K562 (cell line): ENCODE measurements at regions not wholly inside any gene's neighbourhood (a gene's known extent, or its start where the extent isn't known, plus 50 kb on each side); places are given as distances from the start of the nearest gene placed in this dataset.

Source experiments
- ATAC-seq: fragments of 200-7000 bp; cut with Tn5 transposase; 3 replicates; pipeline ENCODE4 v1.9.1; 2020; ENCODE audit warnings: moderate library complexity
- BruUV-seq: library from RNA; stranded (reverse); fragments of 400-500 nt; replicated peaks from 2 replicates; lab custom pipeline; 2021; lab: Mats Ljungman, UMichigan
- CTCF ChIA-PET: fragments of 300-600 bp; formaldehyde crosslinking; extraction: SDS; loops from one replicate; lab custom pipeline; 2021; ENCODE audit warnings: low intra/inter-chr PET ratio; lab: Yijun Ruan, JAX
- POLR2A ChIA-PET: fragments of 300-600, 350-650 bp; sonication (Branson Sonifier 250); formaldehyde crosslinking; extraction: SDS; loops from one replicate; lab custom pipeline; 2021; ENCODE audit warnings: antibody characterized with exemption, inconsistent platforms; lab: Yijun Ruan, JAX
- DNase-seq, 4 experiments: peaks; one replicate each; pipeline versions ENCODE4 v3.0.0 to v3.0.0-alpha.2; 2011 to 2018; ENCODE audit warnings: low spot score in 3 of 4, mixed read lengths in 3 of 4; ENCODE audit errors: extremely low read depth in 1 of 4
- FAIRE-seq: peaks from 2 replicates; lab custom pipeline; 2011; peaks lifted over from hg19 to GRCh38; lab: Jason Lieb, UNC
- H2AFZ ChIP-seq: 2 replicates; pipeline ENCODE4 v1.6.0; 2011; ENCODE audit warnings: low read depth, low read length, control low read depth, inconsistent platforms
- H3K27ac ChIP-seq: fragments of 200-600 bp; 3 replicates; pipeline ENCODE4 v1.8.0; 2011; ENCODE audit warnings: low read depth, mild to moderate bottlenecking, control low read depth, inconsistent platforms, low read length, moderate library complexity, mixed read lengths; ENCODE audit errors: extremely low read depth
- H3K27me3 ChIP-seq, 2 experiments: fragments of 300-600 bp in 1 of 2; 2 replicates in 1 of 2; 3 replicates in 1 of 2; pipeline versions ENCODE4 v1.6.0 to v1.8.0; 2011; ENCODE audit warnings: inconsistent platforms in 2 of 2, low read length in 2 of 2, mild to moderate bottlenecking in 1 of 2, mixed read lengths in 1 of 2, moderate library complexity in 1 of 2; ENCODE audit not compliant: control insufficient read depth in 2 of 2, insufficient read depth in 2 of 2
- H3K36me3 ChIP-seq: fragments of 300-600 bp; 3 replicates; pipeline ENCODE4 v1.8.0; 2011; ENCODE audit warnings: mild to moderate bottlenecking, low read length, inconsistent platforms; ENCODE audit not compliant: control insufficient read depth, insufficient read depth
- H3K4me1 ChIP-seq, 2 experiments: fragments of 200-600 bp in 1 of 2; replicated peaks in 1 of 2; 2 replicates in 1 of 2; 3 replicates in 1 of 2; pipeline versions ENCODE4 v1.5.1 to v1.8.0; 2011; ENCODE audit warnings: inconsistent platforms in 2 of 2, low read length in 2 of 2, mild to moderate bottlenecking in 1 of 2, mixed read lengths in 1 of 2, moderate library complexity in 1 of 2; ENCODE audit not compliant: control insufficient read depth in 2 of 2, insufficient read depth in 2 of 2
- H3K4me2 ChIP-seq: 2 replicates; pipeline ENCODE4 v1.6.1; 2011; ENCODE audit warnings: low read length, control low read depth, inconsistent platforms, mixed read lengths; ENCODE audit not compliant: insufficient read depth
- H3K4me3 ChIP-seq: fragments of 200-600 bp; sonication (generic), shearing (Covaris generic); 2 replicates; pipeline ENCODE4 v1.5.1; 2016; ENCODE audit warnings: control low read depth, inconsistent platforms
- H3K79me2 ChIP-seq: fragments of 200-600 bp; 3 replicates; pipeline ENCODE4 v1.8.0; 2011; ENCODE audit warnings: low read length, inconsistent platforms; ENCODE audit not compliant: control insufficient read depth, insufficient read depth
- H3K9ac ChIP-seq, 2 experiments: 2 replicates each; pipeline versions ENCODE4 v1.6.0 to v1.6.1; 2011; ENCODE audit warnings: low read depth in 2 of 2, low read length in 2 of 2, control low read depth in 1 of 2, inconsistent platforms in 1 of 2, mild to moderate bottlenecking in 1 of 2, mixed read lengths in 1 of 2; ENCODE audit not compliant: insufficient read depth in 1 of 2
- H3K9me1 ChIP-seq: one replicate; pipeline ENCODE4 v1.6.0; 2011; ENCODE audit warnings: inconsistent platforms, mild to moderate bottlenecking, low read length, moderate library complexity; ENCODE audit not compliant: control insufficient read depth, insufficient read depth
- H3K9me3 ChIP-seq: replicated peaks from 2 replicates; pipeline ENCODE4 v1.5.1; 2011; ENCODE audit warnings: low read depth, low read length, inconsistent platforms; ENCODE audit not compliant: control insufficient read depth, insufficient read depth
- H4K20me1 ChIP-seq: replicated peaks from 2 replicates; pipeline ENCODE4 v1.6.1; 2011; ENCODE audit warnings: low read length, inconsistent platforms, mixed read lengths; ENCODE audit not compliant: control insufficient read depth, insufficient read depth
- ATF3 ChIP-seq, 2 experiments: fragments of 450-650 bp in 1 of 2; sonication (generic) in 1 of 2; formaldehyde crosslinking in 1 of 2; IDR thresholded peaks in 1 of 2; conservative IDR thresholded peaks in 1 of 2; 2 replicates each; pipeline versions ENCODE4 v1.6.1 to v1.8.1; 2016 to 2023; ENCODE audit warnings: mild to moderate bottlenecking in 2 of 2, moderate library complexity in 2 of 2, inconsistent platforms in 1 of 2, missing genetic modification reagents in 1 of 2
- CBFB ChIP-seq: sonication (generic); formaldehyde crosslinking; IDR thresholded peaks from 2 replicates; pipeline ENCODE4 v1.4.0; 2020; ENCODE audit warnings: mild to moderate bottlenecking, missing genetic modification reagents
- EZH2 ChIP-seq: IDR thresholded peaks from 2 replicates; pipeline ENCODE4 v1.6.1; 2012; ENCODE audit warnings: low read depth, mild to moderate bottlenecking, inconsistent platforms, low read length, borderline replicate concordance
- MNT ChIP-seq, 2 experiments: fragments of 450-650 bp; conservative IDR thresholded peaks; 2 replicates each; pipeline ENCODE4 v1.6.1; 2017; ENCODE audit warnings: mild to moderate bottlenecking in 2 of 2, moderate library complexity in 2 of 2
- TSHZ1 ChIP-seq: fragments of 250-450 bp; sonication (Bioruptor Pico); IDR thresholded peaks from 2 replicates; pipeline ENCODE4 v1.4.0; 2020; ENCODE audit warnings: mild to moderate bottlenecking, moderate library complexity
- XRCC4 ChIP-seq: IDR thresholded peaks from one replicate; pipeline ENCODE4 v1.6.1; 2011; ENCODE audit not compliant: insufficient read depth, insufficient read length; ENCODE audit errors: extremely low read depth
- ZNF449 ChIP-seq: fragments of 250-450 bp; sonication (Bioruptor Pico); IDR thresholded peaks from 2 replicates; pipeline ENCODE4 v1.8.0; 2022; ENCODE audit warnings: moderate library complexity, mild to moderate bottlenecking, inconsistent platforms
- WGBS: fragments of 100-300 bp; shearing (Covaris generic); methylation state at CpG from one replicate; pipeline ENCODE4 v1.1.6; 2016; ENCODE audit warnings: low coverage, mixed read lengths; ENCODE audit not compliant: insufficient coverage; ENCODE audit errors: missing lambda C conversion rate; 5-methylcytosine and 5-hydroxymethylcytosine counted together
- in situ Hi-C: fragments of 300-500 bp; cut with MboI; formaldehyde crosslinking; loops from 4 replicates; pipeline ENCODE4 v1.15.0; 2018; ENCODE audit warnings: inconsistent platforms, mixed read lengths
- intact Hi-C: fragments of 100-400 bp; cut with micrococcal nuclease; formaldehyde crosslinking; loops from 2 replicates; pipeline ENCODE4 v1.14.2; 2022
- TF ChIP-seq, protein P1 (sequence below): fragments of 450-650 bp; formaldehyde crosslinking; IDR thresholded peaks from 2 replicates; pipeline ENCODE4 v1.4.0; 2020; ENCODE audit warnings: mild to moderate bottlenecking, moderate library complexity

DNA sequence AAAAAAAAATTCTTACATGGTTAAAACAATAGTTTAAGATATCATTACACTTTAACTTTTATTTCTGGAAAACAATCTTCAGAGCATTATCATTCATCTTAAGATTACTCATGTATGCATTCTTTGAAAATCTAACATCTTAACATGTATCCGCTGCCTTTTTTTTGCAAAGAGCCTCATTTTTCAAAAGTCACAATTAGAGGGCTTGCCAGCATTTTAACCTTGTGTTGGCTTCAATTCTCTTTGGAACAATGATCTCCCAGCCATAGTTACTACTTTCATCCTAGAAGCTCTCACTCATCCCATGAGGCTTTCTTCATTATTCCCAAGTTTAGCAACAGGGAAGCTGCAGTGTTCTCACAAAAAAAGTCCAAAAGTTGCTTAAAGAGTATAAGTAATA, 330.8 kb downstream of the BCKDHB start (continued):
- no peak for TF ChIP-seq ZNF449 (CRISPR knock-in tag)
- no peak for TF ChIP-seq ATF3 (IDR thresholded peaks at IDR 0.05)
- TF ChIP-seq ATF3 (CRISPR knock-in tag; conservative IDR thresholded peaks at IDR 0.05) = no peak
- TF ChIP-seq EZH2 = no peak
- no peak for TF ChIP-seq TSHZ1

DNA sequence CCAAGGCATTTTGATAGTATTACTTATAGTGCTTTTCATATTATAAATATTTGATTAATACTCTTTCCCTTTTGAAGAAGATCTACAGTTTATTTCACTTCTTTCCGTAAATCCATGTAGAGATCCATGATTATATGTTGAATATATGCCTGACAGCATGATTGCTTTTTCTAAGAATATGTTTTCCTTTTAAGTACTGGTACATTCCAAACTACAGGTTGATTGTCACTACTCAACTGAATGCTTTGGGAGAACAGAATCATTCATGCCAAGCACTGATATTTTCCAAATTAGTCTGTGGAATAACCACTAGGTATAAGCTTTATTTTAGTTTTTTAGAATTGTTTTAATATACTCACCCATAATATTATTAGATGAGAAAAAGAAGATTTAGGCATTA, 330.2 kb downstream of the BCKDHB start:
- Histone ChIP-seq H3K9ac (no peak overlapping the region), H3K27ac (no peak overlapping the region), H3K36me3 (no peaks in the 10 kb centered on the region), H3K9me3 (no peaks in the 10 kb centered on the region), H2AFZ (no peak overlapping the region), H3K27me3 (no peaks in the 10 kb centered on the region), H3K9me1 (no peaks in the 10 kb centered on the region), H3K4me1 (no peaks in the 10 kb centered on the region), H4K20me1 (no peaks in the 10 kb centered on the region), H3K4me3 (no peak overlapping the region), H3K79me2 (no peaks in the 10 kb centered on the region), H3K4me2 (no peak overlapping the region)
- CTCF ChIA-PET = no interaction called here
- POLR2A ChIA-PET = no interaction called here
- ATAC-seq = no peak
- BruUV-seq = no TSS peak
- in situ Hi-C loops (no loop called here), intact Hi-C loops (no loop called here)
- FAIRE-seq = no peak
- no peak for DNase-seq
- WGBS = 0% methylated on average over 1 of the region's 1 CpG
- no peak for TF ChIP-seq MNT (conservative IDR thresholded peaks at IDR 0.05)
- TF ChIP-seq, protein P1, sequence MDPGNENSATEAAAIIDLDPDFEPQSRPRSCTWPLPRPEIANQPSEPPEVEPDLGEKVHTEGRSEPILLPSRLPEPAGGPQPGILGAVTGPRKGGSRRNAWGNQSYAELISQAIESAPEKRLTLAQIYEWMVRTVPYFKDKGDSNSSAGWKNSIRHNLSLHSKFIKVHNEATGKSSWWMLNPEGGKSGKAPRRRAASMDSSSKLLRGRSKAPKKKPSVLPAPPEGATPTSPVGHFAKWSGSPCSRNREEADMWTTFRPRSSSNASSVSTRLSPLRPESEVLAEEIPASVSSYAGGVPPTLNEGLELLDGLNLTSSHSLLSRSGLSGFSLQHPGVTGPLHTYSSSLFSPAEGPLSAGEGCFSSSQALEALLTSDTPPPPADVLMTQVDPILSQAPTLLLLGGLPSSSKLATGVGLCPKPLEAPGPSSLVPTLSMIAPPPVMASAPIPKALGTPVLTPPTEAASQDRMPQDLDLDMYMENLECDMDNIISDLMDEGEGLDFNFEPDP (CRISPR knock-in tag) = no peak
- TF ChIP-seq XRCC4 = no peak
- no peak for TF ChIP-seq CBFB
